Testis (tissue), 2 donors: ENCODE measurements at regions not wholly inside any gene's neighbourhood (a gene's known extent, or its start where the extent isn't known, plus 50 kb on each side); places are given as distances from the start of the nearest gene placed in this dataset.

Source experiments
- DNase-seq: peaks from one replicate; pipeline ENCODE4 v3.0.0-alpha.2; 2019
- H3K27ac ChIP-seq, 2 donors: fragments of 200-600 bp; sonication (generic); one replicate each; pipeline ENCODE4 v1.5.1; 2019
- H3K27me3 ChIP-seq: fragments of 200-600 bp; sonication (generic); one replicate; pipeline ENCODE4 v1.5.1; 2019
- H3K36me3 ChIP-seq: fragments of 200-600 bp; sonication (generic); one replicate; pipeline ENCODE4 v1.5.1; 2017; ENCODE audit warnings: low read depth; ENCODE audit errors: missing control alignments
- H3K4me1 ChIP-seq: fragments of 200-600 bp; sonication (generic); one replicate; pipeline ENCODE4 v1.5.1; 2019
- H3K4me3 ChIP-seq, 2 donors: fragments of 200-600 bp; sonication (generic); one replicate each; pipeline ENCODE4 v1.5.1; 2017 to 2019
- H3K9me3 ChIP-seq: fragments of 200-600 bp; sonication (generic); one replicate; pipeline ENCODE4 v1.5.1; 2017
- CTCF ChIP-seq, 3 experiments: fragments of 450-650 bp in 2 of 3; fragments of 200-600 bp in 1 of 3; sonication (generic) in 1 of 3; IDR thresholded peaks; one replicate each; pipeline ENCODE4 v1.5.1; 2016 to 2019; ENCODE audit warnings: antibody characterized with exemption in 3 of 3, mild to moderate bottlenecking in 2 of 3, moderate library complexity in 1 of 3
- POLR2A ChIP-seq: fragments of 450-650 bp; IDR thresholded peaks from one replicate; pipeline ENCODE4 v1.6.1; 2017; ENCODE audit warnings: antibody characterized with exemption, mild to moderate bottlenecking, moderate library complexity
- WGBS, 2 donors: methylation state at CpG; one replicate each; pipeline ENCODE4 v1.1.5; 2018; 5-methylcytosine and 5-hydroxymethylcytosine counted together
- intact Hi-C: fragments of 100-400 bp; cut with DNase I; formaldehyde crosslinking; loops from one replicate; pipeline ENCODE4 v1.15.1; 2023; ENCODE audit warnings: low total_unique reads

GRCh38 chr10:106500041-106500924 lies 664.2 kb downstream of the SORCS1 start:
- H3K27ac ChIP-seq, result no peak overlapping the region
- no peak overlapping the region for H3K4me3 ChIP-seq
- DNase-seq, result no peak
- no peaks in the 10 kb centered on the region for H3K27me3 ChIP-seq
- intact Hi-C loops, result no loop called here
- H3K36me3 ChIP-seq, result no peaks in the 10 kb centered on the region
- WGBS, 2 donors, result 31 to 39% methylated on average over 1 of the region's 1 CpG
- no peaks in the 10 kb centered on the region for H3K9me3 ChIP-seq
- TF ChIP-seq POLR2A (no peak), CTCF (IDR thresholded peaks at IDR 0.05) (no peak)
- no peaks in the 10 kb centered on the region for H3K4me1 ChIP-seq

GRCh38 chr10:106499448-106499847 lies 665.1 kb downstream of the SORCS1 start:
- intact Hi-C loops, result no loop called here
- no peak for TF ChIP-seq POLR2A
- TF ChIP-seq CTCF (IDR thresholded peaks at IDR 0.05), result no peak
- Histone ChIP-seq H3K27ac (no peak overlapping the region), H3K27me3 (no peaks in the 10 kb centered on the region), H3K36me3 (no peaks in the 10 kb centered on the region), H3K4me3 (no peak overlapping the region), H3K9me3 (no peaks in the 10 kb centered on the region), H3K4me1 (no peaks in the 10 kb centered on the region)
- WGBS, 2 donors, result 96 to 100% methylated on average over 2 of the region's 2 CpGs
- no peak for DNase-seq

- intact Hi-C loops, result no loop called here
- TF ChIP-seq POLR2A, result no peak
- no peak for TF ChIP-seq CTCF (IDR thresholded peaks at IDR 0.05)
- Histone ChIP-seq H3K9me3 (no peaks in the 10 kb centered on the region), H3K27me3 (no peaks in the 10 kb centered on the region), H3K36me3 (no peaks in the 10 kb centered on the region), H3K27ac (no peak overlapping the region), H3K4me3 (no peak overlapping the region), H3K4me1 (no peaks in the 10 kb centered on the region)
- WGBS, 2 donors, result 74 to 79% methylated on average over 4 of the region's 4 CpGs
- DNase-seq, result no peak
Observed at GRCh38 chr10:106498675-106499074, 665.8 kb downstream of the SORCS1 start.

GRCh38 chr10:106495931-106496330 lies 668.6 kb downstream of the SORCS1 start:
- intact Hi-C loops, result no loop called here
- no peak overlapping the region for H3K4me3 ChIP-seq
- H3K27ac ChIP-seq, result no peak overlapping the region
- no peak for DNase-seq
- H3K27me3 ChIP-seq, result no peaks in the 10 kb centered on the region
- no peak for TF ChIP-seq POLR2A
- TF ChIP-seq CTCF (IDR thresholded peaks at IDR 0.05), result no peak
- H3K9me3 ChIP-seq, result no peaks in the 10 kb centered on the region
- WGBS, 2 donors, result 68 to 83% methylated on average over 3 of the region's 3 CpGs
- H3K4me1 ChIP-seq, result no peaks in the 10 kb centered on the region
- no peaks in the 10 kb centered on the region for H3K36me3 ChIP-seq

- 91 to 94% methylated on average over 1 of the region's 1 CpG for WGBS, 2 donors
- no peaks in the 10 kb centered on the region for H3K27me3 ChIP-seq
- no peaks in the 10 kb centered on the region for H3K36me3 ChIP-seq
- intact Hi-C loops, result no loop called here
- H3K9me3 ChIP-seq, result no peaks in the 10 kb centered on the region
- no peaks in the 10 kb centered on the region for H3K4me1 ChIP-seq
- no peak overlapping the region for H3K27ac ChIP-seq
- H3K4me3 ChIP-seq, result no peak overlapping the region
- TF ChIP-seq CTCF (IDR thresholded peaks at IDR 0.05), result no peak
- no peak for TF ChIP-seq POLR2A
- DNase-seq, result no peak
Observed at GRCh38 chr10:106493751-106494150, 670.8 kb downstream of the SORCS1 start.
